ENCODE measurements at regions not wholly inside any gene's neighbourhood (a gene's known extent, or its start where the extent isn't known, plus 50 kb on each side); places are given as distances from the start of the nearest gene placed in this dataset.

DNA sequence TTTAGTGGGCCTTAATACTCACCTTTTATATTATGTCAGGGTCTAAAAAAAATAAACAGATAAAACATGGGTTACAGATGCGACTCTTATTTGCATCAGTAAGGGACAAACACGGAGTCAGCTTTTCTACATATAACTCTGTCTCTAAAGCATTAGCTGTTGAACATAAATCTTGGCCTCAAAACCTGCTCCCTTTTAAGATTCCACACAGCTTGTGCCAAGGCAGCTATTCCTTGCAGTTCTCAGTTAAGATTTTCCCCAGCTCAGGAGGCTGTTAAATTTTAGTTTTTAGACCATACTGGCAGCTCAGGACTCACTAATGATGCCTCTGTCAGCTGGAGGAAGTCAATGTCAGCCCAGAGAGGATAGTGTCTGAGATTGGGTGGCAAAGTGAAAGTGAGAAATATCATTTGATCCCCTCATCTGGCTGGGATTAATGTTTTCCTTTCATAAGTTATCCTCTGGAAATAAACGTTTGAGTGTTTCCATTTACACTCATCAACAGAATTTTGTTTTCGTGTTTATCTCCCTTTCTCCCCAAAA is 287.5 kb downstream of the ELAVL2 start:
- no peak for DNase-seq (ENCODE audit: low spot score)

DNA sequence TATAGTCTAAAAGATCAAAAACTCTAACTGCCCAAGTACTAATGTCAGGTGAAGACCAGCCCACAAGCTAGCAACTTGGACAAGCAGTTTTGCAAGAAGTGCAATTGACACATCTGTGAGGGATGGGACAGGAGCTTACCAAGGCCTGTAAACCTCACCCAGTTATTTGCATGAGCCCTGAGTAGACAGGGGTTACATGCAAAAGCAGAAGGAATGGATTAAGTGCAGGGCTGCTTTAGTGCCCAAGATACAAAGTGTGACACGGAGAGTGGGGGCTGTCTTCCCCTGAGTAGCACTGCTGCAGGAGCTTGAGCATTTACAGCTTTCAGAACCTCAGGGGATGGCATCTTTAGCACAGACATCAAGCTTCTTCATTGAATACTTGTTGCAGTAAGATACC is 286.7 kb downstream of the ELAVL2 start:
- no peak for DNase-seq (ENCODE audit: low spot score)

DNA sequence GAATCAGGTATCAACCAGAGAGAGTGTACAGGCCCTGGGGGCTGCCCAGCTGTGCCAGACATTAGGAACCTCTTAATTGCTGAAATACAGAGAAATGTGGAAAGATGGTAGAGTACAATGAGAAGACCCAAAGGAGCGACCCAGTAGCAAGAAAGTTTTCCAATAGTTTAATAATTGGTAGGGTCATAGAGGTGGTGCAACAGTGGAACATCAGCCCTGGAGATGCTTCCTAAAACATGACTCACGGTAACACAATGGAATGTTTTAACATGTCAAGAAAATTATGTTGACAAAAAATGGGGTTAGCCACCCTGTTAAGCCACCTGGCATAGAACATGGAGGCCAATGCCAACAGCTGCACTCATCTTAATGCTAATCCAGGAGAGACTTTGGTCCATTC is 284.1 kb downstream of the ELAVL2 start:
- peak; percentile 55 for DNase-seq (ENCODE audit: low spot score)

DNA sequence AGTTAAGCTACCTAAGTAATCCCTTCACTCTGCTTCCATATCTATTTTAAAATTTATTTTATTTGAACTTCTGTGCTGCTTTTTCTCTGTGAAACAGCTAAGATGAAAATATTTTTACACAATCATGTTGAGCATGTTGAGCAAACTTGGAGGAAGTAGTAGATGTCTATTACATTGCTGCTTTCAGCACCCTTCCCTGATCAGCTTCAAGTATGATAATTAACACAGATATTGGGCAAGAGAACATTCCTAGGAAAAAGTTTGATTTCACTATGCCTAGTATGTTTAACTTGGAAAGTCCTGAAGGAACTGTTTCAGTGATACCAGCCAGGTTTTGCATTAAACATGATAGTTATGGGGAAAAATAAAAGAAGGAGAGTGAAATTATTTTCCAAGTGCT is 283.6 kb downstream of the ELAVL2 start:
- peak; percentile 11 for DNase-seq (ENCODE audit: low spot score)

DNA sequence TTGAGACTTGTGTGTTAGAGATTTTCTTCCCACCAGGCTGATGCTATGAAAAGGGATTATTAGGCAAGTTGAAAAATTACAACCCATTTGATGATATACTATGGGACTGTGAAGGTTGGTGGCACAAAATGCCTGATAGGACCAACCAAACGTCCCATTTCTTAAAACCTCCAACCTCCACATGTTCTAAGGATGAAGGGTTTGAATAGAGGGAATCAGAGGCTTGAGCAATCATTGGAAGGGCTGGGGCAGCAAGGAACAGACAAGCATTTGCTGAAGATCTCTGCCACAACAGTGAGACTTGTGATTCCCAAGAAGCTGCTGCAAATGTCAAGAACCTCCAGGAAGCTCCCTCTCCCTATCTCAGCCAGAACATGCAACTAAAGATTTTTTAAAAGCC is 283.1 kb downstream of the ELAVL2 start:
- no peak for DNase-seq (ENCODE audit: low spot score)

DNA sequence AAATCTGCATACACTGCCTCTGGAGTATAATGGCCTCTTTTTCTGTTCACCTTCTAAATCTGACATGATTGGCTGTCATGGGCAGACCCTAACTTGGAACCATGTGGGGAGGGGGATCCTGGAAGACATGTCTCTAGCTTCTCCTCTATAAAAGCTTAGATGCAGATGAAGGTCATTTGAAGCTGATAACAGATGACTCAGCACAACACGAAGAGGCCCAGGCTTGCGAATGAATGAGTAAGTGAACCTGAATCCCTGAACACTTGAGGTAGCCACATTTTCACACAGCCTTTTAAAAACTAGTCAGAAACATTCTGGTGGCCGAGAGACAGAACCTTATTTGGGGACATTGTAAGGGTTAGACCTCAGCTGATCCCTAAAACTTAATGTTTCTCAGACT is 282.6 kb downstream of the ELAVL2 start:
- peak; percentile 54 for DNase-seq (ENCODE audit: low spot score)

DNA sequence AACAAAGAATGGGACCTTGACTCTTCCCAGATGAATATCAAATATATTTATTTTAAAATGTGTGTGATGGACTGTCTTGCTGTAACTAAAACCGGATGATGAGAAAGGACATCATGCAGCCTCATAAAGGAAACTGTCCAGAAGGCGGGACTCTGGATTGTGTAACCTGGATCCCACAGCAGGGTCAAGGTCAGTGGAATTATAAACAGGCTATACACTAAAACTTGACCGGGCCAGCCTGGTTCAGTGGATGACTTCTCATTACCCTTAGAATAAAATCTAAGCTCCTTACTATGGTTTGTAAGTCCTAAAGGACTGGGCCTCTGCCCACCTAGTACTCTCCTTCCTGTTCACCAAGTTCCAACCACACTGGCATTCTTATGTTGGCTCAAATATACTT is 280.3 kb downstream of the ELAVL2 start:
- DNase-seq (ENCODE audit: low spot score) = no peak

DNA sequence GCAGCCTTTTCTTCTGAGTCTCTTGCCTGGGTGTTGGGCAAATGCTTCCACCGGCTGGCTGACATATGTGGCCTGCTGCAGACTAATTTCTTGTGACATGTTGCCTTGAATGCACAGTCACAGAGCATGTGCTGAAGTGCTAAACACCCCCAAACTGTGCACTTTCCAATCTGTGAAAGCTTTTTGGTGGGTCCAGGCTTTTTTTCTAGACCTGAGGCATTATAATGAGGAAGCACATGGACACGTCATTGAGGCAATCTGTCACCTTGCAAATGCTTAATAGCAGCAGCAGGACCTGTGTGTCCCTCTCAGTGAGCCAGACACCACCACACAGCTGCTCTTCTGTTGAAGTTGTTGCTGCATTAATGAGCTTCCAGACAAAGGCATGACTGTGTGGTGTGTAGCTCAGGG is 274.7 kb downstream of the ELAVL2 start:
- no peak for DNase-seq (ENCODE audit: low spot score)

DNA sequence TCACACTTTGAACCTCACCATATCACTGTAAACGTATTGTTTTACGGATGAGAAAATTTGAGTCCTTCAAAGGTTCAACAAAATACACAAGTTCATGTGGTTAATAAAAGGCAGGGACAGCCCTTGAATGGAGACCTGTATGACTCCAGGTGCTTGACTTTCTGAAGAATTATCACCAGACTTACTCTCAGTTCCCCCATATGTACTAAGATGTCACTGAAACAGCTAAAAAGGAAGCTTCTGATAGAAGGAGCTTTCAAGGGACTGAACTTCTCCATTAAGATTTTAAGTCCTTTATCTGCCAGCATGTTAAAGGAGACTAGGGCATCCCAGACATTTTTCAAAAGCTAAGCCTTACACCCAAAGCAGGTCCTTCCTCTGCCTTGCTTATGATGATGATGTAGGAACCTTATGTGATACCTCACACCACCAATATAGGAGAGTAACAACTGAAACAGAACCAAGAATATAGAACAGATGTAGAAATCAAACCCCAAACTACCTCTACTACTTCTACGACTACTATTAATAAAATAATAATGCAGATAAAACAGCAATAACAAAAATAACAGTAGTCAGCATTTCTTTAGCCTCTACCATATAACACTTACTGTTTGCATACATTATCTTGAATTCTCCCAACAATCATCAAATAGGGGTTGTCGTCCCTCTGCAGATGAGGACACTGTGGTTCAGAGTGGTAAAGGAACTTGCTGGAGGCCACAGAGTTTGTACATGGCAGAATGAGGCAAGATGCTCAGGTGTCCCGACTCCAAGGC is 273.9 kb downstream of the ELAVL2 start:
- no peak for DNase-seq (ENCODE audit: low spot score)

DNA sequence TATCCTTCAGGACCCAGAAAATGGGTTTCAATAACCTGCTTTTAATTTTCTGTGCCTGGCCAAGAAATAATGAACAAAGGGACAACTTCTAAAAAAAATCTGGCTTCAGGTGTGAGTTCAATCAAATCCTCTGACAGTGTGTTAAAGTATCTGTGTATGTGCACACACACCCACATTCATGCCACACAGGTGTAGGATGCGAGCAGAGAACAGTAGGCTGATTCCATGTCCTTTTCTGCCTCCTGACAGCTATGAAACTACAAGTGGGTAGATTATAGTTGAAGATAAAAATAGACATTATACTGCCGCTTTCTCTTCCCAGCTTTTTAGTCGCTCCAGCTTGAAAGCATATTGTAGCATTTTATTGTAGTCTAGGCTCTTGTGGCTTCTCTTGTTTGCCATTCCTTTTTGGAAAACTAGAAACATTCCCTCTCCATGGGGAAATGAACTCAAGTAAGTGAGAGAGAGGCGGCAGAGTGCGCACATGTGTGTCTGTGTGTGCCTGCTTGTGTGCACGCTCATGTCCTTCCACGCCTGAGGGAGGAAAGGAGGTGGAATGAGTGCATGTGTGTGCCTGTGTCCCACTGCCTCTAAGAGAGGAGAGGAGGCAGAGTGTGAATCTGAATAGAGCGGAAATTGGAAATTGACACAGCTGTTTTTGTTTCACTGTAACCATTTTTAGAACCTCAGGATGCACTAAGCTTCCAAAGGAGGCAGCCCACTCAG is 273.0 kb downstream of the ELAVL2 start:
- DNase-seq (ENCODE audit: low spot score) = no peak

DNA sequence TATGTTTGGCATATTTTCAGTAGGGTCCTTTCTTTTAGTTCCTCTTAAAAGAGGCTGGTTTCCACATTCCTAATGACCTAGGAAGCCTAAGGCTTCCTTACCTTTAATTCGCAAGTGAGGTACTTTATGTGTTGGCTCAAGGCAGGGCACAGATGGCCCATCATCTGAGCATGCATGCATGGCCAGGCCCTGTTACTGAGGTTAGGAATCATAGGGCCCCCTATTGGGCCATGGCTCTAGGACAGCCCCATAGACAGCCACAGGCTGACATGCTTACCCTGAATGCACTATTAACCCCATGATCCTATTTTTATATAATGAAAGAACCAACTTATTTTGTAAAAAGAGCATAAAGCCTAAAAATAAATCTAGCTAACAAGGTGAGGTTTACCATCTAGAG is 271.4 kb downstream of the ELAVL2 start:
- no peak for DNase-seq (ENCODE audit: low spot score)

DNA sequence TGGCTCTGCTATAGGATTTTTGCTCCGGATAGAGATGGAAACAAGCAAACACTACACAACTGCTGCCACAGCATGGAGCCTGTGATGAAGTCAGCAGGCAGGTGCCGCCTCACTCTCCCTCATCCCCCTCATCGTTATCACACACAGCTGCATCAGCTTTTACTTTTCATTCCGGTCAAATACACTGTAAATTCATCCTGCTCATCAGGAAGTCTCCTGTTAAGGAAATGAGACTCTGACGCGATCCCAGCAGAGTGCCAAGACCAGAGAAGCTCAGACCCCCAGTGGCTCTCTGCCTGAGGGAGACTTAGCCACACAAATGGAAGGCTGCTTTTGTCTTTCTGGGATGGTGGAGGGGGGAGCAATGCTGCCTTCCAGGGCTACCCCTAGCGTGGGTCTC is 270.2 kb downstream of the ELAVL2 start:
- peak; percentile 19 for DNase-seq (ENCODE audit: low spot score)

DNA sequence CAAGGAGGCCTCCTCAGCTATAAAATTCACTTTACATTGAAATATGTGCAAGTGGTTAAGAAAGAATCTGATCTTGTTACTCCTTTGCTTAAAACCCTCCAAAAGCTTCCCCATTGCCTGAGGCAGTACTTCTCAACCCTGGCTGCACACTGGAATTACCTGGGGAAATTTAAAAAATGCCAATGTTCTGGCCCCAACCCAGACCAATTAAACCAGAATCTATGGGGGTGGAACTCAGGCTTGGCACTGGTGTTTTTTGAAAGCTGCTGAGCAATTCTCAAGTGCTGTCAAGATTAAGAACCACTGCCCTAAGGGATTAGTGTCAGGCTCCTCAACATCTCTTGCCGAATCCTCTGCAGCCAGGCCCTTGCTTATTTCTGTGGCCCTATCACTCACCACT is 269.6 kb downstream of the ELAVL2 start:
- DNase-seq (ENCODE audit: low spot score) = no peak

DNA sequence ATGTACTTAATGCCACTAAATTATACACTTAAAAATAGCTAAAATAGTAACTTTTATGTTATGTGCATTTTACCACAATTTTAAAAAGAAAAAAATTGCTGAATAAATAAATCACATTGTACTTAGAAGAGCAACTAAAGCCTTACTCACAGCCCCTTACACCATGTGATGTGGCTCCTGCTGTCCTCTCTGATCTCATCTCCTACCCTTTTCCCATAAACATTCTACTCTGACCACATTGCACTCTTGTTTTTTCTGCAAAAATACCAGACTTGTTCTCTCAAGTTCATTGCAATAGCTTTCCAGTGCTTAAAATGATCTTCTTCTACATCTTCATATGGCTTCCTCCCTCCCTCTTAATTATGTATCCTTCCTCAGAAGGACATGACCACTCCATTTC is 268.4 kb downstream of the ELAVL2 start:
- DNase-seq (ENCODE audit: low spot score) = peak; percentile 18

DNA sequence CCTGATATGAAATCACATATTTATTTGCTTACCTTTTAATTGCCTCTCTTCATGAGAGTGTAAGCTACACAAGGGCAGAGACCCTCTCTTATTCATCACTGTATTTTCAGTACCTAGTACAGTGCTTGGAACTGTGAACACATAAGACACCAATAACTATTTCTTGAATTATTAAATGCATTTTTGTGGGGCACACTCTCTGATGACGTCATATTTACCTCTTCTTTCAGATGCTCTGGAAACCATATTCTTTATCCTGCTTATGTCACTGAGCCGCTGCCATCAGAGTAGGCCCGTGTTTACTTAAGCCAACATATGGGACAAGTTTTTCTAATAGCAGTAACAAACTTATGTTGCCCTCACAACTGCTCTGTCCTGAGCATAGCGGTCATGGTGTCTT is 266.5 kb downstream of the ELAVL2 start:
- no peak for DNase-seq (ENCODE audit: low spot score)

DNA sequence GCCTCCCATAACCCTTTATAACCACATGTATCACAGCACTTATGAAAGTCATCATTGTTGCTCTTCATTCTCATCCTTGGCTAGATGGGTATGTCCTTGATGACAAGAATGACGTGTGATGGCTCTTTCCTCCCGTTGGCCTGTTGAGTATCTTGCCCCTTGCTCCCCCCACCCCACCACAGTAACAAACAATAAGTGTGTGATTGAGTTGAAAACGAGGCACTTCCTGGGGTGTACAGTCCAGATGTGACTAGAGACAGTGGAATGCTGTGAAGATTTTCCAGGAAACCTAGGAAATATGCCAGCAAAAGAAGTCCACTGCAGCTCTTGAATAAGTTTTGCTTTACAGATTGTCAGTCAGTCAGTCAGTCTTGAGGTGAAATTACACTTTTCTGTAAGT is 262.5 kb downstream of the ELAVL2 start:
- DNase-seq (ENCODE audit: low spot score) = peak; percentile 62

DNA sequence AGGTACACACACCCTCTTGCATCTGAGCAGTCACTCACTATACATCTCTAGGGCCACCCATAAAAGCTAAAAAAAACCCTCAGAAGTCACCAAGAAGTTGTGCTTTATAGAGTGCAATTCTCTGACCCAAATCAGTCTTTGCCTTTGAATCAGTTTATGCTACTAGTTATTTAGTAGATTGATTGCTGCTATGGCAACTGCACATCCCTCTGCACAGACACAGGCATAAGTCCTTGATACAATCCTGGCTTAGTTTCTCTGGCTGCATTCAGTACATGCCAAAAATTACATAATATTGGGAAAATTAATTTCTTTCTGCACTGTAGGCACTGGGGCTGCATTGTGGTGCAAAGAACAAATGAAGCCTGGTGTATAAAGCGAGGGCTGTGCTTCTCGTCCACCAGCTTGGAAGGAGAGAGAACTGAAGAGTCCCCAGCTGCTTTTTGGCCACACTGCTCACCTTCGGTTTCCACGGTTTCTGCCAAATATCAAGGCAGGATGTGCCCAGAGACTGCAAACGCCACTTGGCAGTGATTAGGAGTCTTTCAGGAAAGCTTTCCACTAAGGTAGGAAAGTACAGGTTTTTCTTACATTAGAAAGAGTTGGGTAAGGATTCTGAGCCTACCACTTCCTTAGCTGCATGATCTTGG is 258.4 kb downstream of the ELAVL2 start:
- DNase-seq (ENCODE audit: low spot score) = no peak

DNA sequence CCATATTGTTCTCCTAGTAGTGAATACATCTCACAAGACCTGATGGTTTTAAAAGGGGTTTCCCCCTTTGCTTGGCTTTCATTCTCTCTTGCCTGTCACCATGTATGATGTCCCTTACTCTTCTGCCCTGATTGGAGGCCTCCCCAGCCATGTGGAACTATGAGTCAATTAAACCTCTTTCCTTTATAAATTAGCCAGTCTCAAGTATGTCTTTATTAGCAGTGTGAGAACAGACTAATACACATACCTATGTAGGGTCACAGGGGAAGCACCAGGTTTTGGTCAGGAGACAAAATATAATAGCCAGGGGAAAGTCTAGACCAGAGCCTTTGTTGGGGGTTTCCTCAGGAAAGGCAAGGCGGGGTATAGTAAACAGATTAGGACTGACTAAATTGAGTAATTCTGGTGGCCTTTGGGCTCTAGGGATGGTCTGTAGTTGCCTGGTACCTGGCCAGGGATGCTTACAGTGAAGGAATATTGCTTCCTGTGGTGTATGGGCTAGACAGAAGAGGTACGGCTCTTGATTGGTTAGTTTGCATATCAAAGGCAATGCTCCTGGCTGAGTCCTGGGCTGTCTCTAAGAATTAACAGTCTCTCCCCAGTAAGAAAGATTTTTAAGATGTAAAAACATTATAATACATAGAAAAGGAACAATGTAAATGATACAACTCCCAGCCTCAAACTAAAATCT is 254.5 kb downstream of the ELAVL2 start:
- DNase-seq (ENCODE audit: low spot score) = peak; percentile 25

DNA sequence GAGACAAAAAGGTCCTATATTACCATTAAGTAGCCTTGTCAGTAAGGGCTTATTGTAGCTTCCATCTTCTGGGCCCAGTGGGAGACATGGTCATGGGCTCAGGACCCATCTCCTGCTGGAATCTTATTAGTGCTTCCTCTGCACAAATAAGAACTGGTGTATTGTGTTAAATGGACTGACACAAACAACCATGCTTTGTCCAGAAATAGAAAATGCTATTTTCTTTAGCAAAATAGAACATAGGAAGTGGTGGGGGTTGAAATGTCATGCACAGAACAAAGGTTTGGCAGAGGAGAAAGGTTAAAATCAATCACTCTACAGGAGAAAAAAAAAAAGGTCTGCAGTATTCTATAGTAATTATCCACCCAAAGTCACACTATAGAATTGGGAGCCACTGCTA is 252.2 kb downstream of the ELAVL2 start:
- DNase-seq (ENCODE audit: low spot score) = no peak

DNA sequence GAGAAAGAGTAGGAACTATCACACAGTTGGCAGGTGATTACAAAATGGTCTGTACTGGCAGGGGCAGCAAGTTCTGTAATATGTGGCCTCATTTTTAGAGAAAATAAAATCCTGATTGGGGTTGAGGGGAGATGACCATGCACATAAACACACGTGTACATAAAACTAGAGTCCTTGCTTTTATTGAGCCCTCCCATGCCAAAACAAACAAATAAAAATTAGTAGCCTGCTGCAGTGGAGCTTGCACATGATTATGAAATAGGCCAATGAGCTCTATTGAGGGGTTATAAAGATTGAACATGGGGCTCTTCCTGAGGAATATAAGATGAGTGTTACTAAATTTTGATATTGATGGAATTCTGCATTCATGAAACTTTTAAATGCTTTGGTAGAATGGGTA is 248.4 kb downstream of the ELAVL2 start:
- no peak for DNase-seq (ENCODE audit: low spot score)

DNA sequence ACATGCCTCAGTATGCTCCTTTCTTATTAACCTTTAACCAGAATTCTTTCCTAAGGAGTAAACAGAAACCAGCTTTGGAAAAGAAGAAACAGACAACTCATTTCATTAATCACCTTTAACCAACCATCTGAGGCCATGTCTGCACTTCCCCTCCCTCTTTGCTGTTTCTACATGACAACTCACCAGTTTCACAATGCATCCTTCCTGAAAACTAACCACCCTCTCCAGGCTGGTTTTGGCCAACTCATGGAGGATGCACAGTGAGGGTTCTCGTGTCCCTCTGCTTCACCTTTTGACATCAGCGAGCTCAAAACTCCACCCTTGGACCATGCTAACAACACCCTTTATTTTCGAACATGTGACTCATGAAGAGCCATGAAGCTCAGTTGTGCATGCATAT is 244.1 kb downstream of the ELAVL2 start:
- peak; percentile 99 for DNase-seq (ENCODE audit: low spot score)

DNA sequence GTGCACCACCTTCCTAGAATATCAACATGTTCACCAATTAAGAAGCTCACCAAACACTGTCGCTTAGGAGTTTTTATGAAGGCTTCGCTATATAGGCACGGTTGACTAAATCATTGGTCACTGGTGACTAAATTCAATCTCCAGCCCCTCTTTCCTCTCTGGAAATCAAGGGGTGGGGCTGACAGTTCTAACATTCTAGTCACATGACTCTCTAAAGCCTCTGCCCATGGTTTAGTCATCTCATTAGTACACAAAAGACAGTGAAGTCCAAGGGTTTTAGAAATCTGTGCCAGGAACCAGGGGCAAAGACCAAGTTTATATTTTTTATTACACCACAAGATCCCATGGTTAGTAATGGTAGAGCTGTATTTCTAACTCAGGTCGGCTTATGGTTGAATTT is 243.2 kb downstream of the ELAVL2 start:
- DNase-seq (ENCODE audit: low spot score) = peak; percentile 92

Measured in kidney tubule cell (primary cell).